SU-DHL-6 (cell line): ENCODE measurements at regions not wholly inside any gene's neighbourhood (a gene's known extent, or its start where the extent isn't known, plus 50 kb on each side); places are given as distances from the start of the nearest gene placed in this dataset.

ENCODE experiments used
- EZH2phosphoT487 ChIP-seq: fragments of 200-600 bp; sonication (generic), shearing (Covaris generic); conservative IDR thresholded peaks from 2 replicates; pipeline ENCODE4 v1.6.1; 2018; ENCODE audit warnings: mild to moderate bottlenecking, antibody characterized with exemption, low read length, moderate library complexity, mixed read lengths
- TF ChIP-seq, protein P1 (sequence below): fragments of 200-600 bp; sonication (generic); IDR thresholded peaks from one replicate; pipeline ENCODE4 v1.5.1; 2017; ENCODE audit warnings: antibody characterized with exemption, mild to moderate bottlenecking, low read length, moderate library complexity; ENCODE audit not compliant: insufficient read depth, poor library complexity, severe bottlenecking

GRCh38 chr15:29570948-29571791, 251.1 kb downstream of the TJP1 start:
- no peak for TF ChIP-seq EZH2phosphoT487
- TF ChIP-seq, protein P1, sequence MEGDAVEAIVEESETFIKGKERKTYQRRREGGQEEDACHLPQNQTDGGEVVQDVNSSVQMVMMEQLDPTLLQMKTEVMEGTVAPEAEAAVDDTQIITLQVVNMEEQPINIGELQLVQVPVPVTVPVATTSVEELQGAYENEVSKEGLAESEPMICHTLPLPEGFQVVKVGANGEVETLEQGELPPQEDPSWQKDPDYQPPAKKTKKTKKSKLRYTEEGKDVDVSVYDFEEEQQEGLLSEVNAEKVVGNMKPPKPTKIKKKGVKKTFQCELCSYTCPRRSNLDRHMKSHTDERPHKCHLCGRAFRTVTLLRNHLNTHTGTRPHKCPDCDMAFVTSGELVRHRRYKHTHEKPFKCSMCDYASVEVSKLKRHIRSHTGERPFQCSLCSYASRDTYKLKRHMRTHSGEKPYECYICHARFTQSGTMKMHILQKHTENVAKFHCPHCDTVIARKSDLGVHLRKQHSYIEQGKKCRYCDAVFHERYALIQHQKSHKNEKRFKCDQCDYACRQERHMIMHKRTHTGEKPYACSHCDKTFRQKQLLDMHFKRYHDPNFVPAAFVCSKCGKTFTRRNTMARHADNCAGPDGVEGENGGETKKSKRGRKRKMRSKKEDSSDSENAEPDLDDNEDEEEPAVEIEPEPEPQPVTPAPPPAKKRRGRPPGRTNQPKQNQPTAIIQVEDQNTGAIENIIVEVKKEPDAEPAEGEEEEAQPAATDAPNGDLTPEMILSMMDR, result no peak
